Hepatocyte (in vitro differentiated cells): ENCODE measurements at regions not wholly inside any gene's neighbourhood (a gene's known extent, or its start where the extent isn't known, plus 50 kb on each side); places are given as distances from the start of the nearest gene placed in this dataset.

Source experiments
- DNase-seq: peaks from one replicate; pipeline ENCODE4 v3.0.0-alpha.2; 2016; ENCODE audit warnings: low spot score
- H2AFZ ChIP-seq: fragments of 200-600 bp; sonication (generic); 2 replicates; pipeline ENCODE4 v1.6.0; 2016; ENCODE audit warnings: antibody characterized with exemption, mild to moderate bottlenecking
- H3K27ac ChIP-seq: fragments of 200-600 bp; sonication (generic); 2 replicates; pipeline ENCODE4 v1.5.1; 2016; ENCODE audit warnings: mild to moderate bottlenecking
- H3K27me3 ChIP-seq: fragments of 200-600 bp; sonication (generic); 2 replicates; pipeline ENCODE4 v1.6.1; 2016
- H3K36me3 ChIP-seq: fragments of 200-600 bp; sonication (generic); replicated peaks from 2 replicates; pipeline ENCODE4 v1.5.1; 2016; ENCODE audit warnings: low read depth; ENCODE audit not compliant: insufficient read depth
- H3K4me1 ChIP-seq: fragments of 200-600 bp; sonication (generic); 2 replicates; pipeline ENCODE4 v1.5.1; 2016; ENCODE audit warnings: mild to moderate bottlenecking, moderate library complexity; ENCODE audit not compliant: insufficient read depth
- H3K4me2 ChIP-seq: fragments of 200-600 bp; sonication (generic); 2 replicates; pipeline ENCODE4 v1.6.0; 2016
- H3K4me3 ChIP-seq: fragments of 200-600 bp; sonication (generic); 2 replicates; pipeline ENCODE4 v1.5.1; 2016; ENCODE audit warnings: mild to moderate bottlenecking
- H3K79me2 ChIP-seq: fragments of 200-600 bp; sonication (generic); 2 replicates; pipeline ENCODE4 v1.6.0; 2017; ENCODE audit warnings: mild to moderate bottlenecking
- H3K9me2 ChIP-seq: fragments of 200-600 bp; sonication (generic); replicated peaks from 2 replicates; pipeline ENCODE4 v1.6.0; 2017; ENCODE audit warnings: mild to moderate bottlenecking; ENCODE audit not compliant: insufficient read depth
- H3K9me3 ChIP-seq: fragments of 200-600 bp; sonication (generic); 2 replicates; pipeline ENCODE4 v1.5.1; 2016; ENCODE audit warnings: low read depth, mild to moderate bottlenecking
- H4K20me1 ChIP-seq: fragments of 200-600 bp; sonication (generic); 2 replicates; pipeline ENCODE4 v1.6.0; 2016; ENCODE audit warnings: mild to moderate bottlenecking; ENCODE audit not compliant: insufficient read depth, poor library complexity, severe bottlenecking
- EZH2 ChIP-seq: fragments of 200-600 bp; sonication (generic); IDR thresholded peaks from 2 replicates; pipeline ENCODE4 v1.6.1; 2016; ENCODE audit warnings: antibody characterized with exemption, mild to moderate bottlenecking, borderline replicate concordance
- EZH2phosphoT487 ChIP-seq: fragments of 200-600 bp; sonication (generic); IDR thresholded peaks from one replicate; pipeline ENCODE4 v1.6.1; 2018; ENCODE audit warnings: antibody characterized with exemption, mild to moderate bottlenecking, low read depth, moderate library complexity; ENCODE audit not compliant: unreplicated experiment, severe bottlenecking
- WGBS: methylation state at CpG from one replicate; pipeline ENCODE4 v1.1.6; 2016; ENCODE audit warnings: low lambda C conversion rate; ENCODE audit errors: missing lambda C conversion rate; 5-methylcytosine and 5-hydroxymethylcytosine counted together
- TF ChIP-seq, protein P1 (sequence below): fragments of 200-600 bp; sonication (generic); IDR thresholded peaks from 2 replicates; pipeline ENCODE4 v1.5.1; 2016; ENCODE audit warnings: antibody characterized with exemption, mild to moderate bottlenecking; ENCODE audit not compliant: poor library complexity

DNA sequence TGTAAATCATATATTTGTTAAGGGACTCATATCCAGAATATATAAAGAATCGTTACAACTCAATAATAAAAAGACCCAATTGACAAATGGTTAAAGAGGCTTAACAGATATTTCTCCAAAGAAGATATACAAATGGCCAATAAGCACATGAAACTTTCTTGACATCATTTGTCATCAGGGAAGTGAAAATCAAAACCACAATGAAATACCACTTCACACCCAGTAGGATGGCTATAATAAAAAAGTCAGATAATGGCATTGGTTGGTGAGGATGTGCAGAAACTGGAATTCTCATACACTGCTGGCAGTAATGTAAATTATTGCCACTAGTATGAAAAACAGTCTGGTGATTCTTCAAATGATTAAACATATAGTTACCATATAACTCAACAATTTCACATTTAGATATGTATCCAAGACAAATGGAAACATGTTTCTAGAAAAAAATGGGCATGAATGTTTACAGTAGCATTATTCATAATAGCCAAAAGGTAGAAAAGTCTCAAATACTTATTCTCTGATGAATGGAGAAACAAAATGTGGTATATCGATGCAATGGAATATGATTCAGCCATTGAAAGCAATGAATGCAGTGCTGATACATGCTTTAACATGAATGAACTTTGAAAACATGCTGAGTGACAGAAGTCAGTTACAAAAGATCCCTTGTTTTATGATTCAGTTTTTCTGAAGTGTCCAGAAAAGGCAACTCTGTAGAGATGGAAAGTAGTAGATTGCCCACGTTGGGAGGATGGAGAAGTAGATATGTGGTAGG, 304.6 kb upstream of the ZEB2 start:
- 95% methylated on average over 3 of the region's 3 CpGs for WGBS
- Histone ChIP-seq H4K20me1 (no peaks in the 10 kb centered on the region), H3K9me2 (no peaks in the 10 kb centered on the region), H3K4me2 (no peak overlapping the region), H3K27me3 (no peaks in the 10 kb centered on the region), H3K4me1 (no peaks in the 10 kb centered on the region), H3K4me3 (no peak overlapping the region), H3K9me3 (no peaks in the 10 kb centered on the region), H3K79me2 (no peaks in the 10 kb centered on the region), H3K27ac (no peak overlapping the region), H2AFZ (no peak overlapping the region), H3K36me3 (no peaks in the 10 kb centered on the region)
- TF ChIP-seq, protein P1, sequence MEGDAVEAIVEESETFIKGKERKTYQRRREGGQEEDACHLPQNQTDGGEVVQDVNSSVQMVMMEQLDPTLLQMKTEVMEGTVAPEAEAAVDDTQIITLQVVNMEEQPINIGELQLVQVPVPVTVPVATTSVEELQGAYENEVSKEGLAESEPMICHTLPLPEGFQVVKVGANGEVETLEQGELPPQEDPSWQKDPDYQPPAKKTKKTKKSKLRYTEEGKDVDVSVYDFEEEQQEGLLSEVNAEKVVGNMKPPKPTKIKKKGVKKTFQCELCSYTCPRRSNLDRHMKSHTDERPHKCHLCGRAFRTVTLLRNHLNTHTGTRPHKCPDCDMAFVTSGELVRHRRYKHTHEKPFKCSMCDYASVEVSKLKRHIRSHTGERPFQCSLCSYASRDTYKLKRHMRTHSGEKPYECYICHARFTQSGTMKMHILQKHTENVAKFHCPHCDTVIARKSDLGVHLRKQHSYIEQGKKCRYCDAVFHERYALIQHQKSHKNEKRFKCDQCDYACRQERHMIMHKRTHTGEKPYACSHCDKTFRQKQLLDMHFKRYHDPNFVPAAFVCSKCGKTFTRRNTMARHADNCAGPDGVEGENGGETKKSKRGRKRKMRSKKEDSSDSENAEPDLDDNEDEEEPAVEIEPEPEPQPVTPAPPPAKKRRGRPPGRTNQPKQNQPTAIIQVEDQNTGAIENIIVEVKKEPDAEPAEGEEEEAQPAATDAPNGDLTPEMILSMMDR, result no peak
- TF ChIP-seq EZH2 (no peak), EZH2phosphoT487 (no peak)
- no peak for DNase-seq

DNA sequence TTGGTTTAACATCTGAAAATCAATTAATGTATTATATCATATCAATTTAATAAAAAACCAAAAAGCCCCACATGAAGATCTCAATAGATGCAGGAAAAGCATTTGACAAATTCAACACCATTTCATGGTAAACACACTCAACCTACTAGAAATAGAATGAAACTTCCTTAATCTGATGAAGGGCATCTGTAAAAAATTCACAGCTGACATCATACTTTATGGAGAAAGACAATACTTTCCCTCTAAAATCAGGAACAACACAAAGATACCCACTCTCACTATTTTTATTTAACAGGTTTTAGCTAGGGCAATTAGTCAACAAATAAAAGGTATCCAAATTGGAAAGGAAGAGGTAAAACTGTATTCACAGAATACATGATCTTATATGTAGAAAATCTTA, 303.0 kb upstream of the ZEB2 start:
- no peak overlapping the region for H3K4me3 ChIP-seq
- no peaks in the 10 kb centered on the region for H3K4me1 ChIP-seq
- no peaks in the 10 kb centered on the region for H3K36me3 ChIP-seq
- H3K27me3 ChIP-seq, result no peaks in the 10 kb centered on the region
- H2AFZ ChIP-seq, result no peak overlapping the region
- no peak overlapping the region for H3K4me2 ChIP-seq
- H3K27ac ChIP-seq, result no peak overlapping the region
- H4K20me1 ChIP-seq, result no peaks in the 10 kb centered on the region
- no peak for DNase-seq
- no peaks in the 10 kb centered on the region for H3K79me2 ChIP-seq
- no peaks in the 10 kb centered on the region for H3K9me3 ChIP-seq
- H3K9me2 ChIP-seq, result no peaks in the 10 kb centered on the region
- no peak for TF ChIP-seq EZH2
- TF ChIP-seq, protein P1, result no peak
- no peak for TF ChIP-seq EZH2phosphoT487

DNA sequence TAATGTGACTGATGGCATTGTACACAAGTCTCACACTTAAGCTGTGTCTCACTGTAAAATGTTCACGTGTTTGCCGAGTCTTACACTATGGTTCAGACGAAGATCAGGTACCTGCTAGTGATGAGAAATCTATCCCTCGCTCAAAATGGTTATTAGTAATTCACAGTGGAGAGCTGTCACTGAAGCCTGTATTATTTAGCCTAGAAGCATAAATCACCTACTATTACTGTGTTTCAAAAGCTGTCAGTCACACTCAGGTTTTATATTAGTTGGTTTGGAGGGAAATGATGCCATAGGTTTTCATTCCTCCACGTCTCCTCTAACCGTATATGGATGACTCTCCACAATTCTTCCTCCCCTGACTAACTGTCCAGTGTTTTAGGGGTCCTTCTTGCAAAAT, 292.4 kb upstream of the ZEB2 start:
- Histone ChIP-seq H3K27ac (no peak overlapping the region), H3K79me2 (no peaks in the 10 kb centered on the region), H3K27me3 (no peaks in the 10 kb centered on the region), H3K4me2 (no peak overlapping the region), H3K36me3 (no peaks in the 10 kb centered on the region), H3K4me1 (no peaks in the 10 kb centered on the region), H3K4me3 (no peak overlapping the region), H4K20me1 (no peaks in the 10 kb centered on the region), H2AFZ (no peak overlapping the region), H3K9me2 (no peaks in the 10 kb centered on the region), H3K9me3 (no peaks in the 10 kb centered on the region)
- WGBS, result 98% methylated on average over 6 of the region's 6 CpGs
- no peak for DNase-seq
- TF ChIP-seq, protein P1, result no peak
- TF ChIP-seq EZH2phosphoT487 (no peak), EZH2 (no peak)

DNA sequence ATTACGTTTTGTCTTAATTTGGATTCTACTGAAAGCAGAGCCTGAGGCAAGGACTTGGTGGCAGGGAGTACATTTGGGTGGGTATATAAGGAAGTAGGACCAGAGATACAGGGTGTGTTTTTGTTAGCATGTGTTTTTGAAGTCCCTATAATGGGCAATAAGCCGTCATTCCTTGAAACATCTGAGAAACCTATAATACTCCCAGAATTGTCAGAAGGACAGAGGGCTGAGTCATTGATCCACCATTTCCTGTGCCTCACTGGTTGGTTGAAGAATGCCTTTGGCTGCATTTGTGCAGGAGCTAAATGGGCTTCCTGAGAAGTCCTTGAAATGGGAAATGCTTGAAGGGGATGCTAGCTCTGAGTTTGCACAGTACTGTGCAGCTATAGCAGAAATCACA, 281.8 kb upstream of the ZEB2 start:
- H3K4me1 ChIP-seq, result no peaks in the 10 kb centered on the region
- no peaks in the 10 kb centered on the region for H4K20me1 ChIP-seq
- TF ChIP-seq EZH2phosphoT487, result no peak
- no peak for TF ChIP-seq EZH2
- TF ChIP-seq, protein P1, result no peak
- H2AFZ ChIP-seq, result no peak overlapping the region
- no peak overlapping the region for H3K27ac ChIP-seq
- DNase-seq, result no peak
- H3K9me3 ChIP-seq, result no peaks in the 10 kb centered on the region
- no peak overlapping the region for H3K4me3 ChIP-seq
- 69% methylated on average over 2 of the region's 2 CpGs for WGBS
- no peaks in the 10 kb centered on the region for H3K9me2 ChIP-seq
- no peaks in the 10 kb centered on the region for H3K36me3 ChIP-seq
- no peak overlapping the region for H3K4me2 ChIP-seq
- H3K79me2 ChIP-seq, result no peaks in the 10 kb centered on the region
- no peaks in the 10 kb centered on the region for H3K27me3 ChIP-seq
